Osteocyte (in vitro differentiated cells): ENCODE measurements at regions not wholly inside any gene's neighbourhood (a gene's known extent, or its start where the extent isn't known, plus 50 kb on each side); places are given as distances from the start of the nearest gene placed in this dataset.
"Not testable (repeated sequence)": the region's sequence is repeated elsewhere in the genome, so short reads cannot be mapped to it uniquely, and the experiment has no call there.

ENCODE experiments used
- DNase-seq: peaks from one replicate; pipeline ENCODE4 v3.0.0; 2021; ENCODE audit warnings: mixed read lengths; ENCODE audit not compliant: unreplicated experiment; ENCODE audit errors: extremely low spot score
- H3K27ac Mint-ChIP-seq: one replicate; pipeline ENCODE4 v1.8.0; 2021; ENCODE audit warnings: mild to moderate bottlenecking, mixed read lengths; ENCODE audit not compliant: unreplicated experiment
- H3K27me3 Mint-ChIP-seq: one replicate; pipeline ENCODE4 v1.8.0; 2021; ENCODE audit warnings: mixed read lengths; ENCODE audit not compliant: unreplicated experiment
- H3K36me3 Mint-ChIP-seq: one replicate; pipeline ENCODE4 v1.8.0; 2021; ENCODE audit warnings: mixed read lengths; ENCODE audit not compliant: unreplicated experiment
- H3K4me1 Mint-ChIP-seq: one replicate; pipeline ENCODE4 v1.8.0; 2021; ENCODE audit warnings: mixed read lengths; ENCODE audit not compliant: unreplicated experiment
- H3K4me3 Mint-ChIP-seq: one replicate; pipeline ENCODE4 v1.8.0; 2021; ENCODE audit warnings: mild to moderate bottlenecking, moderate library complexity, mixed read lengths; ENCODE audit not compliant: unreplicated experiment
- H3K9me3 Mint-ChIP-seq: one replicate; pipeline ENCODE4 v1.8.0; 2021; ENCODE audit warnings: mixed read lengths; ENCODE audit not compliant: unreplicated experiment
- TF ChIP-seq, protein P1 (sequence below): fragments of 200-600 bp; sonication (generic); IDR thresholded peaks from 2 replicates; pipeline ENCODE4 v1.5.0; 2021; ENCODE audit warnings: antibody characterized with exemption, mild to moderate bottlenecking, moderate library complexity

DNA sequence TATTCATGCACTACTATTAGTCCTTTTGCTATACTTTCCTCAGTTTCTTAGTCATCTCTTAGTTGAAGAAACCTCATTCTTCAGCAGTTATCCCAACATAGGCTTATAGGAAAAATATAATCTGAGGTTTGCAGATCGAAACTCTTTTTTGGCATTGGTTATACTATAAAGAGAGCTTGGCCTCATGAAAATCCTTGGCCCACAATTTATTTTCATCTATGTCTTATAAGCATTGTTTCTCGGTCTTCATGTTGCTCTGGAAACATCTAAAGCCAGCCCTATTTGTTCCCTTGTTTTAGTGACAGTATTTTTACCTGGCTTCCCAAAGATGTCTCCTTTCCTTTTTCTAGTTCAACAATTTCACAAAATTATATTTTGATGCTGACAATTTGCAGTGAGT is 345.1 kb upstream of the PRKCQ start:
- H3K36me3 Mint-ChIP-seq: no peaks in the 10 kb centered on the region
- no peak overlapping the region for H3K27ac Mint-ChIP-seq
- peaks cover 6% of the 10 kb centered on the region for H3K27me3 Mint-ChIP-seq
- H3K9me3 Mint-ChIP-seq: no peaks in the 10 kb centered on the region
- H3K4me3 Mint-ChIP-seq: no peak overlapping the region
- no peak for DNase-seq
- peaks cover 38% of the 10 kb centered on the region for H3K4me1 Mint-ChIP-seq
- TF ChIP-seq, protein P1, sequence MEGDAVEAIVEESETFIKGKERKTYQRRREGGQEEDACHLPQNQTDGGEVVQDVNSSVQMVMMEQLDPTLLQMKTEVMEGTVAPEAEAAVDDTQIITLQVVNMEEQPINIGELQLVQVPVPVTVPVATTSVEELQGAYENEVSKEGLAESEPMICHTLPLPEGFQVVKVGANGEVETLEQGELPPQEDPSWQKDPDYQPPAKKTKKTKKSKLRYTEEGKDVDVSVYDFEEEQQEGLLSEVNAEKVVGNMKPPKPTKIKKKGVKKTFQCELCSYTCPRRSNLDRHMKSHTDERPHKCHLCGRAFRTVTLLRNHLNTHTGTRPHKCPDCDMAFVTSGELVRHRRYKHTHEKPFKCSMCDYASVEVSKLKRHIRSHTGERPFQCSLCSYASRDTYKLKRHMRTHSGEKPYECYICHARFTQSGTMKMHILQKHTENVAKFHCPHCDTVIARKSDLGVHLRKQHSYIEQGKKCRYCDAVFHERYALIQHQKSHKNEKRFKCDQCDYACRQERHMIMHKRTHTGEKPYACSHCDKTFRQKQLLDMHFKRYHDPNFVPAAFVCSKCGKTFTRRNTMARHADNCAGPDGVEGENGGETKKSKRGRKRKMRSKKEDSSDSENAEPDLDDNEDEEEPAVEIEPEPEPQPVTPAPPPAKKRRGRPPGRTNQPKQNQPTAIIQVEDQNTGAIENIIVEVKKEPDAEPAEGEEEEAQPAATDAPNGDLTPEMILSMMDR: no peak

DNA sequence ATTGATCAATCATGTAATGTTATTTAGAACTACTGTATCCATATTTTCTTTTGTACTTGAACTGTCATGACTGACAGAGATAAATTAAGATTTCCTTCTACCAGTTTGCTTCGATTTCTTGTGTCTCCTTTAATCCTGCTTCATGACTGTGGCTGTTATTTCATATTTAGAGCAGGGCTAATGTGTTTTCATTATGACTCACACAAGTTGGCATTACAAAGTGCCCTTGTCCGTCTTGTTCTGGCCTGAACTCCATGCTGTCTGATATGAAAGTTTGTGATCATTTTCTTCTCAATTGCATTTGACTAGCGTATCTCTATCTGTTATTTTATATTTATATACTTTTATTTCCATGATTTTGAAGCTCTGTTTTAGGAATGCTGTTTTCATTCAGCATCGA is 344.1 kb upstream of the PRKCQ start:
- H3K4me3 Mint-ChIP-seq: no peak overlapping the region
- TF ChIP-seq, protein P1: no peak
- no peaks in the 10 kb centered on the region for H3K9me3 Mint-ChIP-seq
- H3K4me1 Mint-ChIP-seq: peaks cover 38% of the 10 kb centered on the region
- peaks cover 6% of the 10 kb centered on the region for H3K27me3 Mint-ChIP-seq
- H3K27ac Mint-ChIP-seq: no peak overlapping the region
- H3K36me3 Mint-ChIP-seq: no peaks in the 10 kb centered on the region
- no peak for DNase-seq

DNA sequence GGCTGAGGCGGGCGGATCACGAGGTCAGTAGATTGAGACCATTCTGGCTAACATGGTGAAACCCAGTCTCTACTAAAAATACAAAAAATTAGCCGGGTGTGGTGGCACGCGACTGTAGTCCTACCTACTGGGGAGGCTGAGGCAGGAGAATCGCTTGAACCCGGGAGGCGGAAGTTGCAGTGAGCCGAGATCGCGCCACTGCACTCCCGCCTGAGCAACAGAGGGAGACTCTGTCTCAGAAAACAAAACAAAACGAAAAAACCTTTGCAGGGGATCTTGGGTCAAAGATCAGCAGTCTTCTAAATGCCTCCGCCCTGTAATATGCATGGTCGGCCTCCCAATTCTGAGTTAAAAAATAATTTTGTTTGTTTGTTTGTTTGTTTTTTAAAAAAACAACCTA is 340.9 kb upstream of the PRKCQ start:
- H3K36me3 Mint-ChIP-seq, DNase-seq, H3K9me3 Mint-ChIP-seq, H3K27me3 Mint-ChIP-seq, H3K27ac Mint-ChIP-seq, H3K4me3 Mint-ChIP-seq: not testable (repeated sequence)
- peaks cover 14% of the 10 kb centered on the region for H3K4me1 Mint-ChIP-seq

DNA sequence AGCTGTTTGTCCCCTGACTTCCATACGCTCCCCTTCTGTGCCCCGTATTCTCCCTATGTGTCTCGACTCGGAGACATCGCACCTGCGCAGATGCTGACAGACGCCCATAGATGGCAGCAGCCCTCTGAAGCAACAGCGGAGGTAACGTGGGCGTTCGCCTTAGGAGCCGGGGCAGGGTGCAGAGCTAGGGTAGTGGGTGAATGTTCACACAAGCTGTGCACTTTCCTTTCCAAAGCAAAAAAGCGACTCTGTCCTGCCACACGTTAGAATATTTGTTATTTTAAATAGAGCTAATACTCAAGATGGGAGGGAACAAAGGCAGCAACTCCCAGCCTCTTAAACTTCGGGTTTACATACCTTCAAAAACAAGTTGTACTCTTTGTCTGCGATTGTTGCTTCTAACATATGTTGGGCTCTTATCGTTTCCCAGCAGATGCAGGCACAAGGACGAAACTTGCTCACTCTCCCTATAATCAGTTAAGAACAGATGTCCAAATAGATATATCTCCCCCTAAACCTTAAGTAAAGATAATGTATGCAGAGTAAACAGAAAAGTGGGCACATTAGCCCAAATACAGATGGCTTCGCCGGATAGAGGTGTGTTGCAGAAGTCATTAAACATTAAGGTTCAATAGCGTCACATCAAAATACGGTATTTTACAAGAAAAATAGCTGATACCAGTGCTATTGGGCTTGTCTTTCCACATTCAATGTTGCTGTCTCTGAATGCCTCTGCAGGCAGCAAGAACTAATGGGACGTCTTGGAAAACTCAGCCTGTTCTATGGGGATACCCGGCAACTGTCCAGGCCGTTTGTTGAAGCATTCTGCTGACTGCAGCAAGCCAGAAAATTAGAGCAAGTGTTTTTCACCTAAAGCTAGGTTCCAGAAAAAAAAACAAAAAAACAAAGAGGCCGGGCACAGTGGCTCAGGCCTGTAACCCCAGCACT is 340.3 kb upstream of the PRKCQ start:
- Mint-ChIP-seq H3K27ac (no peak overlapping the region), H3K4me1 (peaks cover 13% of the 10 kb centered on the region), H3K4me3 (no peak overlapping the region), H3K9me3 (no peaks in the 10 kb centered on the region), H3K27me3 (peaks cover 10% of the 10 kb centered on the region), H3K36me3 (no peaks in the 10 kb centered on the region)
- no peak for DNase-seq
- TF ChIP-seq, protein P1: peak; percentile 86

DNA sequence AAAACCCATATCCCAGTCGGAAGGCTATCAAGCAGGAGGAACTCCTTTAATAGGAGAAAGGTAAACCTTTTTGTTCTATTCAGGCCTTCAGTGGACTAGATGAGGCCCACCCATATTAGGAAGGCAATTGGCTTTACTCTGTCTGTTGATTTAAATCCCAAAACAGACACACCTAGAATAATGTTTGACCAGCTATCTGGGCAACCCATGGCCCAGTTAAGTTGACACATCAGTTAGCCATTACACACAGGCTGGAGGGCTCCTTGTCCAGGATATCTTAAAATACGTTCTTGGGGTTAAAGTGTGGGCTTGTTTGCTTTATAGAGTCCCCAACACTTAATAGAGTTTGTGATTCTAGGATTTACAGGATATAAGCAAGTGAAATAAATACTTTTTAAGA is 339.0 kb upstream of the PRKCQ start:
- Mint-ChIP-seq H3K4me1 (peaks cover 3% of the 10 kb centered on the region), H3K27me3 (peaks cover 10% of the 10 kb centered on the region), H3K9me3 (no peaks in the 10 kb centered on the region), H3K4me3 (no peak overlapping the region), H3K36me3 (no peaks in the 10 kb centered on the region), H3K27ac (no peak overlapping the region)
- TF ChIP-seq, protein P1: no peak
- DNase-seq: no peak
